ENCODE measurements at regions not wholly inside any gene's neighbourhood (a gene's known extent, or its start where the extent isn't known, plus 50 kb on each side); places are given as distances from the start of the nearest gene placed in this dataset.
"Not testable (repeated sequence)": the region's sequence is repeated elsewhere in the genome, so short reads cannot be mapped to it uniquely, and the experiment has no call there.

DNA sequence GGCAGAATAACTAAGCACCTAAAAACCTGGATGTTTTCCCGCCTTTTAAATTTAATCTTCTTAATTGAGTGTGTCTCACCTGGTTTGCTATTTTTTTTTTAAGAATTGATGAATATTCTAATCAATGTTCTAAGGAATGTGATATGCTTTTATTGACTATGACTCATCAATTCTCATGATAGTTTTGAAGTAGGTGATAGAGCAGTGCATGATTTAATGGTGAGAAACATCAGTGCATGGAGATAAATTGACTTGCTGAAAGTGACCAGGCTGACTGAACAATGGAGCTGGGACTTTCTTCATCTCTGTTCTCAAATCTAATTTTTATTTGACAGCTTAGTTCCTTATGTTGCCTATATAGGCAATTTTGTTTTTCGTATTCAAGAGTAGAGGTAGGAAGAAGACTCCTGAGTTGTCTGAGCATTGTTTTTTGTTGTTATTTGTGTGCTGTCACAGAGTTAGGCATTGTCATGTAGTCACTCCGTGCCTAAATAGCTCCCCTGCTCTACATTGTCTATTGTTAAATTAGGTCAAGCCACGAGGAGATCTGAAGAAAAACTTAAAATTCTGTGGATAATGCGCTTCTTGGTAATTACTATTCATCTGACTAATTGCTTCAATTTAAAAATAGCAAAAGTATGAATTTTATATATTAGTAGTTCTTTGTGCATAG is 59.0 kb upstream of the NUTM2F start:
- DNase-seq (ENCODE audit: low read depth, low spot score); in situ Hi-C loops (cut with HindIII; ENCODE audit: low sequenced_read_pairs); H3K4me3 ChIP-seq (ENCODE audit: low read depth, low read length): not testable (repeated sequence)

DNA sequence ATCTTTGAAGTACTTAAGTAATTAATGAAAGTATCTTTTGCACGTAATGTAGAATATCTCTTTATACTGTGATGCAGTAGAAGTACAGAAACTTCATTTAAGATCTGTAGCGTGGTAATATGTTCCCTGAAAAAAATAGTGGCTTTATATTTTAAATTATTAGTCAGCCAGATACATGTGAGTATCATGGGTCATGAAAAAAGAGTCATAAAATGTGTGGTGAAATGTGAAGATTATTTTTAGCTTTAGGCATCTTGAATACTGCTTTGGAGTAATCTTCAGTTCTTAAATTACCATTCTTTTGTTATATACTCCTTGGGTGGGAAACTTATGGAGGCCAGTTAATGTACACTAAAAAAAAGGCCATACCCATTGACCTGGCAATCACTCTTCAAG is 59.6 kb upstream of the NUTM2F start:
- in situ Hi-C loops (cut with HindIII; ENCODE audit: low sequenced_read_pairs); H3K4me3 ChIP-seq (ENCODE audit: low read depth, low read length); DNase-seq (ENCODE audit: low read depth, low spot score): not testable (repeated sequence)

DNA sequence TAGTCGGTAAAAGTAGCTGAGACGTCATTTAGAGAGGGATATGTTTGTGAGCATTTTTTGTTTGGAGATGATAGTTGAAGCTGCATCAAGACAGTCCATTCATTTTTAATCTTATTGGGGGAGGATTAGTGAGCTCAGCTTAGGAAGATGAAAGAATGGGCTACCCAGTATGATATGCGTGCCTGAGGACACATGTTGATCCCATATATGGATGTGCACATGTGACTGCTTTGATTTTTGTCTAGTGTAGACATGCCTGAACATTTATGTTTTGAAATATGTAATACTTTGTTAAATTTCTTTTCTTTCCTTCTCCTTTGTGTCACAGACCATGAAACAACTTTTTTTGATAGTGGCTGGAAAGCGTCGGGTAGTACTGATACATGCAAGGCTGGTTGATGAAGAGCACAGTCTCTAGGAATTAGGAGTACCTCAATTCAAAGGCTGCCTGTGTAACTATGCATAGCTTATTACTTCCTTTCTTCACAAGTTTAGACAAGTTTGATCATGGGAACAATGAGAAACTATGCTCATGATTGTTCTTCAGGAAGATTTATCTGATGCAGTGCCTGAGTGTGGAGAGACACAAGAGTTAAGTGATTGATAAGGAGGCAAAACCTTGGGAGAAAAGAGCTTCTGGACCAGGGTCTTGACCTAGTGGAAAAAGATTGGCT is 62.1 kb upstream of the NUTM2F start:
- in situ Hi-C loops (cut with HindIII; ENCODE audit: low sequenced_read_pairs); H3K4me3 ChIP-seq (ENCODE audit: low read depth, low read length): not testable (repeated sequence)

DNA sequence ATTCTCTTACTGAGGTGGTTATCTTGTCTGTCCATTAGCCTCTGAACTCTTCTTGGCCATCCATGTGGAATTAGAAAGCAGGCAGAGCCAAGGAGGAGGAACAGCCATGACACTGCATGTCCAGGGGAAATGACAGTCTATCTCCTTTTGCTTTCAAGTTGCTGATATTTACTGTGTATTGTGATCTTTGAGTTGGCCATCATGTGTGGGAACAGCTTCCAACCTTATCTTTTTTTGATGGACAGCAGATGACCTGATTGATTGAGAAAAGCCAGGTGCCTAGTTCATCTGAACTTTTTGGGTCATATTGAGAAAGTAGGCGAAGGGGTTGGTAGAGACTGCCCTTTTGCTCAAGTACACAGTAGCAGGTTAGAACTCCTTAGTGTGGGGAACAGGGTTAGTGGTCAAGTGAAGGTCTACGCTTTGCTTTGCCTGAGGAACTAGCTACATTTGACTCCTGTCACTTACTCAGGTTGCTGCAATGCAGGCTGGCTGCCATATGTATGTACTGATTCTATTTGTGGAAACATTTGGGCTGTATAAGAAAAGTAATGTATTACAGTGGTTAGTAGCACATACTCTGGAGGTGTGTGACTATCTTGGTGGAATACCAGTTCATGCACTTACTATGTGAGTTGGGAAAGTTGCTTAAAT is 64.7 kb upstream of the NUTM2F start:
- H3K4me3 ChIP-seq (ENCODE audit: low read depth, low read length); in situ Hi-C loops (cut with HindIII; ENCODE audit: low sequenced_read_pairs); DNase-seq (ENCODE audit: low read depth, low spot score): not testable (repeated sequence)

More for the DNA sequence above, 62.1 kb upstream of the NUTM2F start:
- DNase-seq (ENCODE audit: low read depth, low spot score) = not testable (repeated sequence)

DNA sequence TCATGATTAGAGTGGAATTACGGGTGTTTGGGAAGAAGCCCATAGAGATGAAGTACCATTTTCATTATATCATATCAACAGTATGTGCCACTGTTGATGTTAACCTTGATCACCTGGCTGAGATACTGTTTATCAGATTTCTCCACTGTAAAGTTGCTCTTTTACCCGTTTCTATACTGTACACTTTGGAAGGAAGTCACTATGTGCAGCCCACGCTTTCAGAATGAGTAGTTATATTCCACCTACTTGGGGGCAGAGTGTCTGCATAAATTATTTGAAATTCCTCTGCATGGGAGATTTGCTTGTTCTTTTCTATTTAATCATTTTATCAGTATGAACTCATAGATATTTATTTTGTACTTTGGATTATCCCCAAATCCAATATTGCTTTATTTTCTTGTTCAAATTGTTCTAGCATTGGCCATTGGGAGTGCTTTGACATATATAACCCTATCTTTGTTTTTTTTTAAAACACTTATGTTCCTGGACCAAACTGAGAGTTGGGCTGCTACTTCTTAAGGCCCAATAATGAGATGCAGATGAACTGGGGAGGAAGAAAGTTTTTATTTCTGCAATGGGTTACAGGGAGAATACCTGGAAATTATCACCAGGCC is 69.4 kb upstream of the NUTM2F start:
- in situ Hi-C loops (cut with HindIII; ENCODE audit: low sequenced_read_pairs); H3K4me3 ChIP-seq (ENCODE audit: low read depth, low read length); DNase-seq (ENCODE audit: low read depth, low spot score): not testable (repeated sequence)

DNA sequence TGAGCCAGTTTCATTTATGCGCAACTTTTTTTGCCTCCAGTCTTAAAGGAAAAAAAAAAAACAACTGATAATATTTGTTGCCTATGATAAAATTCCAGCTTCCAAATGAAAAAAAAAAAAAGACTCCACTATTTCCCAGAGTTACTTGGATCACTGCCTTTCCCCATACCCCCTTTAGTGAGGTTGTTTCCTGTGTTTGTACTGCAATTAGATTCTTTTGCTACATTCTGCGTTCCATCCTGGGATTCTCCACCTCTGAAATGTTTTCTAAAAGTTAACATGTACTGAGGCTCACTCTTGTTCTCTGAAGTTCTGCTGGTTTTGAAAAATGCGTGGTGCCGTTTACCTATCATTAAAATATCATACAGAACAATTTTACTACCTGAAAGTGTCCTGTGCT is 72.0 kb upstream of the NUTM2F start:
- DNase-seq (ENCODE audit: low read depth, low spot score); H3K4me3 ChIP-seq (ENCODE audit: low read depth, low read length); in situ Hi-C loops (cut with HindIII; ENCODE audit: low sequenced_read_pairs): not testable (repeated sequence)

DNA sequence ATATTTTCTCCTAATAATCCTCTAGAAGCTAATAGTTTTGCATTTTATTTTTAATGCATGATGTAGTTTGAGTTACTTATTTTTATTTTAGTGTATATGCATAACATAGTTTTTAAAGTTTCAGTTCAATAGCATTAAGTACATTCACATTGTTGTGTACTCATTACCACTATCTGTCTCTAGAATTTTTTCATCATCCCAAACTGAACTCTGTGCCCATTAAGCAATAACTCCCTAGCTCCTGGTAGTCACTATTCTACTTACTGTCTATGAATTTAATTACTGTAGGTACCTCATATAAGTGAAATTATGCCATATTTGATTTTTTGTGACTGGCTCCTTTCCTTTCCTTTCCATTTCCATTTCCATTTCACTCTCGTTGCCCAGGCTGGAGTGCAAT is 74.4 kb upstream of the NUTM2F start:
- H3K4me3 ChIP-seq (ENCODE audit: low read depth, low read length); in situ Hi-C loops (cut with HindIII; ENCODE audit: low sequenced_read_pairs); DNase-seq (ENCODE audit: low read depth, low spot score): not testable (repeated sequence)

DNA sequence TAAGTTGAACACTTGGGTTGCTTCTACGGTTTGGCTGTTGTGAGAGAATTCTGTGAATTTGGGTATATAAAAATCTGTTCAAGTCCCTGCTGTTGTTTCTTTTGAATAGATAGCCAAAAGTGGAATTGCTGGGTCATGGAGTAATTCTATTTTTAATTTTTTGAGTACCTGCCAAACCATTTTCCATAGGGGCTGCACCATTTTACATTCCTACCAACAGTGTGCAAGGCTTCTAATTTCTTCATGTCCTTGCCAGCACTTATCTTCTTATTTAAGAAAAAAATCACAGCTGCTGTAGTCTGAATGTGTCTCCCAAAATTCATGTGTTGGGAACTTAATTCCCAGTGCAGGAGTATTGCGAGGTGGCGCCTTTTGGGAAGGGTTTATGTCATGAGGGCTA is 75.1 kb upstream of the NUTM2F start:
- in situ Hi-C loops (cut with HindIII; ENCODE audit: low sequenced_read_pairs); DNase-seq (ENCODE audit: low read depth, low spot score); H3K4me3 ChIP-seq (ENCODE audit: low read depth, low read length): not testable (repeated sequence)

DNA sequence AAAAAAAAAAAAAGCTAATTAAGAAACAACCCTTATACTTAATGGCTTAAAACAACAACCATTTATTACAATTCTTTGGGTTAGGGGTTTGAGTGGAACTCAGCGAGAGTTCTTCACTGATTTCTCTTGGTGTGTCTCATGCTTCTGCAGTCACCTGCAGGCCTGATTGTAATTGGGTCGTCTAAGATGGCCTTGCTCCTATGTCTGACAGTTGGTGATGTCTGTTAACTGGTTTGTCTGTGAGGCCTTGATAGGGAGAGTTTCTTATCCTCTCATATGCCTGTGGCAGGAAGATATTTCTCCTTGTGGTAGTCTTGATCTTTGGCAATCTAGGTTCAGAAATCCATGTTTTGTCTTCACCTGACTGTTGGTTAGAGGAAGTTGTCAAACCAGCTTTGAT is 85.2 kb upstream of the NUTM2F start:
- H3K4me3 ChIP-seq (ENCODE audit: low read depth, low read length); DNase-seq (ENCODE audit: low read depth, low spot score); in situ Hi-C loops (cut with HindIII; ENCODE audit: low sequenced_read_pairs): not testable (repeated sequence)

DNA sequence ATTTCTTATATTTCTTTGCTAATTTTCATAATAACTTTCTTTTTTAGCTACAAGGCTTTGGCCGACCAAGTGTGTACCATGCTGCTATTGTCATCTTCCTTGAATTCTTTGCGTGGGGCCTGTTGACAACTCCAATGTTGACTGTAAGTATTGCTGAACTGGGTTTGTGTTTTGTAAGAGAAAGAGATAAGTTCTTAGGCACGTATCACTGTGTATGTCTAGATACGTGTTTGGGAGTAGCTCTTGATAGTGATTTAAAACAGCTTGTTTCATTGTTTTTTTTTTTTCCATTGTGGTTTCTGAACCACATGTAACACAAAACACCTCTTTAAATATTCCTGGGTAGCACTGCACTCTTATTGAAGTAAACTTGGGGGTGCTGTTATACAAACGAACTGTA is 86.7 kb upstream of the NUTM2F start:
- H3K4me3 ChIP-seq (ENCODE audit: low read depth, low read length); in situ Hi-C loops (cut with HindIII; ENCODE audit: low sequenced_read_pairs); DNase-seq (ENCODE audit: low read depth, low spot score): not testable (repeated sequence)

DNA sequence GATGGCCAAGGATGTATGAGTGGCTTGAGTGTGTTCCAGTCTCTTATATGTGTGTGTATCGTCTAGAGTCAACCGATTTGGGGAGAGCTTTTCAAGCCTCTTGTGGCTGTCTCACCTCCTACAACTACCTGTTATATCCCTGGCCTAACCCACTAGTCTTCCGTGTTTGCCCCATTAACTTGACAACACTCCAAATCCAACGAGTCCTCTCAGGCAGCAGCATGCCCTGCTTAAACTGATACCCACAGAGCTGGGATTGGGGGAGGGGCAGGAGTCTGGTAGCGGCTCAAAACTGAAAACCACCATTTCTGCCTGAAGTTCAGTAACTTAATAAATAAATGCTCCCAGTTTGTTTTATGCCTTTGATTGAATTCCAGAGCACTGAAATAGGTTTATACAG is 91.7 kb upstream of the NUTM2F start:
- in situ Hi-C loops (cut with HindIII; ENCODE audit: low sequenced_read_pairs); DNase-seq (ENCODE audit: low read depth, low spot score); H3K4me3 ChIP-seq (ENCODE audit: low read depth, low read length): not testable (repeated sequence)

DNA sequence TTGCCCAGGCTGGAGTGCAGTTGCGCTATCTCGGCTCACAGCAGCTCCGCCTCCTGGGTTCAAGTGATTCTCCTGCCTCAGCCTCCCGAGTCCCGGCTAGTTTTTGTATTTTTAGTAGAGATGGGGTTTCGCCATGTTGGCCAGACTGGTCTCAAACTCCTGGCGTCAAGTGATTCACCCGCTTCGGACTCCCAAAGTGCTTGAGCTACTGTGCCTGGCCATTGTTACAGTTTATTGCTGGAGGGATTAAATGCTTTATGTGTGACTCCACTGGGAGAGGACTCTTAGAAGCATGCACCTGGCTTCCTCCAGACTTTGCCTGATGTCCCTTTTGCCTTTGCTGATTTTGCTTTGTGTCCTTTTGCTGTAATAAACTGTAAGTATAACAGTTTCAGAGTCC is 93.5 kb upstream of the NUTM2F start:
- in situ Hi-C loops (cut with HindIII; ENCODE audit: low sequenced_read_pairs); H3K4me3 ChIP-seq (ENCODE audit: low read depth, low read length); DNase-seq (ENCODE audit: low read depth, low spot score): not testable (repeated sequence)

DNA sequence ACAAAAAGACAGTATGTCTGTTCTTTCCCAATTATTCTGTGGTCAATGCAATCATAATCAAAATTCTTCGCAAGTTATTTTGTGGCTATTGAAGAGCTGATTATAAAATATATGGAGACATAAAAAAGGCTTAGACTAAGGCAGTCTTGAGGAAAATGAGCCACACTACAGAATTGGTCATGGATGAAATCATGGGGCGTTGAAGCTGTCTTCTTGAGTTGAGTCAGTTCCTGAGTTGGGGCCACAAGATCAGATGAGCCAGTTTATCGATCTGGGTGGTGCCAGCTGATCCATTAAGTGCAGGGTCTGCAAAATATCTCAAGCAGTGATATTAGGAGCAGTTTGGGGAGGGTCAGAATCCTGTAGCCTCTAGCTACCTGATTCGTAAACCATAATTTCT is 96.9 kb upstream of the NUTM2F start:
- H3K4me3 ChIP-seq (ENCODE audit: low read depth, low read length); DNase-seq (ENCODE audit: low read depth, low spot score); in situ Hi-C loops (cut with HindIII; ENCODE audit: low sequenced_read_pairs): not testable (repeated sequence)

DNA sequence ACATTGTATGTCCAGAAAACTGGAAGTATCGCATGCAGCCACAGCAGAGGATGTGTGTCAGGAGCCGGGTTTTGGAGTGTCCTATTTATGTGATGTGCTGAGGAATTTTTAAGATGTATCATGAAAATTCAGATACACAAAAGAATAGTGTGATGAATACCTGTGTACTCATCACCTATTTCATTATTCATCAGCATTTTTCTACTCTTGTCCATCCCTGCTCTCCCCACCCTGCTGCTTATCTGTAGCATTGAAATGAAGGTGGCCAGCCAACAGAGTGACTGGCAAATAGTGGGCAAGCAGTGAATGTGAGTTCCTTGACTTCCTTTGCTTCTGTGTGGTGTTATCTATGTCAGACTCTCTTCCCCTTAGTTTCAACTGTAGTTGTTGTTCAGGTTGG is 108.7 kb upstream of the NUTM2F start:
- in situ Hi-C loops (cut with HindIII; ENCODE audit: low sequenced_read_pairs); H3K4me3 ChIP-seq (ENCODE audit: low read depth, low read length); DNase-seq (ENCODE audit: low read depth, low spot score): not testable (repeated sequence)

DNA sequence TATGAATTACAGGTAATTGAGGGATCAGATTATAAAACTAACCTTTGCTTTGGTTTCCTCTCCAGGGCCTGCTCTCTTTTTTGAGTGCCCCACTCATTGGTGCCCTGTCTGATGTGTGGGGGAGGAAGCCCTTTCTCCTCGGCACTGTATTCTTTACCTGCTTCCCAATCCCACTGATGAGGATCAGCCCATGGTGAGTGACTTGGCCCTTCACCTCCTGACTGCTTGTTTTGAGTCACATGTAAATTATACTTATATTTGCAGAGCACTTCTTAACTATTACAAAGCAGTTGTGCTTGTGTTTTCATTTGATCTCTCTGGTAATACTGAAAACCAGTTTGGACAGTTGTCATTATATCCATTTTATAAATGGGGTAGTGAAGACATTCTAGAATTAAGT is 109.9 kb upstream of the NUTM2F start:
- in situ Hi-C loops (cut with HindIII; ENCODE audit: low sequenced_read_pairs); DNase-seq (ENCODE audit: low read depth, low spot score); H3K4me3 ChIP-seq (ENCODE audit: low read depth, low read length): not testable (repeated sequence)

DNA sequence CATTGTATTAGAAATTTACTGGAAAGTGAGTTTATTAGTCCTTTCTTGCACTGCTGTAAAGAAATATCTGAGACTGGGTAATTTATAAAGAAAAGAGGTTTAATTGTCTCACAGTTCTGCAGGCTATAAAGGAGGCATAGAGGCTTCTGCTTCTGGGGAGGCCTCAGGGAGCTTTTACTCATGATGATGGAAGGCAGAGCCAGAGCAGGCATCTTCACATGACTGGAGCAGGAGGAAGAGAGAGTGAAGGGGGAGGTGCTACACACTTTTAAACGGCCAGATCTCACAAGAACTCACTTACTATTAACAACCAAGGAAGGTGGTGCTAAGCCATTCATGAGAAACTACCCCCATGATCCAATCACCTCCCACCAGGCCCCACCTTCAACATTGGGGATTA is 112.7 kb upstream of the NUTM2F start:
- DNase-seq (ENCODE audit: low read depth, low spot score); in situ Hi-C loops (cut with HindIII; ENCODE audit: low sequenced_read_pairs); H3K4me3 ChIP-seq (ENCODE audit: low read depth, low read length): not testable (repeated sequence)

Measured in astrocyte of the spinal cord (primary cell).